ENCODE measurements at regions not wholly inside any gene's neighbourhood (a gene's known extent, or its start where the extent isn't known, plus 50 kb on each side); places are given as distances from the start of the nearest gene placed in this dataset.

- Histone ChIP-seq H3K4me3 (ENCODE audit: extremely low read depth, insufficient read depth, low read length, poor library complexity, severe bottlenecking) (no peak overlapping the region), H3K9me3 (ENCODE audit: control insufficient read depth, low read length) (no peaks in the 10 kb centered on the region), H3K4me1 (ENCODE audit: control insufficient read depth, insufficient read depth, low read length, poor library complexity, severe bottlenecking) (no peaks in the 10 kb centered on the region), H3K36me3 (ENCODE audit: control insufficient read depth, insufficient read depth, low read length) (no peaks in the 10 kb centered on the region), H3K27ac (ENCODE audit: low read depth, low read length, severe bottlenecking) (no peak overlapping the region)
- WGBS, 2 experiments (ENCODE audit: insufficient coverage in 2 of 2), result 100% methylated on average over 1 to 3 of the region's 5 CpGs
These were observed 545.8 kb downstream of the EBF1 start for GRCh38 chr5:158553962-158554336.

DNA sequence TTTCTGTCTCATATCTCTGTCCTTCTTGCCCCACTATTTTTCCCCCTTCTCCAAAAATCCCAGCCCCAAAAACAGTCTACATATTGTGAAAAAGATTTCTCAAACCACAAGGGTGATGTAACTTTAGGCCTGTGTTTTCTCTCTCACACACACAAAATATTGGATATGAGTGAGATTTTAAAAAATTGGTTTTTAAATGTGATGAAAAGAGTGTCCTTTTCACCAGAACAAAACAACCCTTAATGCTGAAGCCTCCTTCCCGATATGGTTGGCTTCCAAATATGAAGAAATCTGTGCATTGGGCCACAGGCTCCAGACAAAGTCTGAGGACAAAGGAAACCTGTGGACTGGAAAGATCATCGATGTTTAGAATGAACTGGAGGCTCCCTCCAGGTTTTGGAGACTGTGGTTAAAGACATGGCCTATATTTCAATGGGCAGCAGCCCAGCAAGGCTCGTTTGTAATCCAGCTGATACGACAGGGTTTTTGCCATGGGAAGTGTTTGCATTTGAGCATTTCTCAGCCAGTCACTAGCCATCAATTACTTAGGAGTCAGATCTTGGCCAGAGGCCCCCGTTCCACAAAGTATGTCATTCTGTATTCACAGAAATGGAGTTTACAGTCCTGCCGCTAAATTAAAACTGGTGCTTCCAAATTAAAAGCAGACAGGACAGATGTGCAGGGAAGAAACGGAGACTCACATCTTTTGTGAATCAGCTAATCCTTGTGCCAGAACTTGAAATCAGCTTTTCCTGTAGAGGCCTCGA, 546.3 kb downstream of the EBF1 start:
- Histone ChIP-seq H3K36me3 (ENCODE audit: control insufficient read depth, insufficient read depth, low read length) (no peaks in the 10 kb centered on the region), H3K27ac (ENCODE audit: low read depth, low read length, severe bottlenecking) (no peak overlapping the region), H3K9me3 (ENCODE audit: control insufficient read depth, low read length) (no peaks in the 10 kb centered on the region), H3K4me3 (ENCODE audit: extremely low read depth, insufficient read depth, low read length, poor library complexity, severe bottlenecking) (no peak overlapping the region), H3K4me1 (ENCODE audit: control insufficient read depth, insufficient read depth, low read length, poor library complexity, severe bottlenecking) (no peaks in the 10 kb centered on the region)
- WGBS, 2 experiments (ENCODE audit: insufficient coverage in 2 of 2), result 89 to 95% methylated on average over 5 to 6 of the region's 8 CpGs

- H3K4me3 ChIP-seq (ENCODE audit: extremely low read depth, insufficient read depth, low read length, poor library complexity, severe bottlenecking), result no peak overlapping the region
- H3K4me1 ChIP-seq (ENCODE audit: control insufficient read depth, insufficient read depth, low read length, poor library complexity, severe bottlenecking), result no peaks in the 10 kb centered on the region
- no peak overlapping the region for H3K27ac ChIP-seq (ENCODE audit: low read depth, low read length, severe bottlenecking)
- H3K36me3 ChIP-seq (ENCODE audit: control insufficient read depth, insufficient read depth, low read length), result no peaks in the 10 kb centered on the region
- 83 to 94% methylated on average over 1 to 2 of the region's 4 CpGs for WGBS, 2 experiments (ENCODE audit: insufficient coverage in 2 of 2)
- H3K9me3 ChIP-seq (ENCODE audit: control insufficient read depth, low read length), result no peaks in the 10 kb centered on the region
These were observed 547.5 kb downstream of the EBF1 start for GRCh38 chr5:158552241-158552640.

- Histone ChIP-seq H3K9me3 (ENCODE audit: control insufficient read depth, low read length) (no peaks in the 10 kb centered on the region), H3K36me3 (ENCODE audit: control insufficient read depth, insufficient read depth, low read length) (no peaks in the 10 kb centered on the region), H3K4me3 (ENCODE audit: extremely low read depth, insufficient read depth, low read length, poor library complexity, severe bottlenecking) (no peak overlapping the region), H3K27ac (ENCODE audit: low read depth, low read length, severe bottlenecking) (no peak overlapping the region), H3K4me1 (ENCODE audit: control insufficient read depth, insufficient read depth, low read length, poor library complexity, severe bottlenecking) (no peaks in the 10 kb centered on the region)
- WGBS, 2 experiments (ENCODE audit: insufficient coverage in 2 of 2), result 92 to 100% methylated on average over 4 of the region's 4 CpGs
These were observed 550.4 kb downstream of the EBF1 start for GRCh38 chr5:158549311-158549710.

DNA sequence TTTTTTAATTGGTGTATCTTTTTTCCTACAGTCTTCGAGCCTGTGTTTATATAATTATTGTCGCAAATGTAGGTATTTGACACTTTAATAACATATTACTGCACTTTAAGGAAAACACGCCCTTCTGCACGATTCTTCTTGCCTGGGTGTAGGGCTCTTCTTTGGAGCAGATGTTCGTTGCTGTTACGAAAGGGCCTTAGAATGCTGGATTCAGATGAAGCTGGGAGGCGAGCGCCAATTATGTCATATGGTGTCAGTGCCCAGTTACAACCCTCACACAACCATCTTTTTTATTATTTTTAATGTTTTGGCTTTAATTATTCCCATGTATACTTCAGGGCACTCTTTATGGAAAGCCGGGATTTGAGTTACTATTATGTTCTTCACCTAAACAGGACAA, 553.0 kb downstream of the EBF1 start:
- no peaks in the 10 kb centered on the region for H3K4me1 ChIP-seq (ENCODE audit: control insufficient read depth, insufficient read depth, low read length, poor library complexity, severe bottlenecking)
- H3K36me3 ChIP-seq (ENCODE audit: control insufficient read depth, insufficient read depth, low read length), result no peaks in the 10 kb centered on the region
- no peak overlapping the region for H3K4me3 ChIP-seq (ENCODE audit: extremely low read depth, insufficient read depth, low read length, poor library complexity, severe bottlenecking)
- WGBS, 2 experiments (ENCODE audit: insufficient coverage in 2 of 2), result 74% methylated on average over 3 of the region's 9 CpGs; no CpG with 5 or more reads in 1 of the 2 experiments
- no peak overlapping the region for H3K27ac ChIP-seq (ENCODE audit: low read depth, low read length, severe bottlenecking)
- no peaks in the 10 kb centered on the region for H3K9me3 ChIP-seq (ENCODE audit: control insufficient read depth, low read length)

DNA sequence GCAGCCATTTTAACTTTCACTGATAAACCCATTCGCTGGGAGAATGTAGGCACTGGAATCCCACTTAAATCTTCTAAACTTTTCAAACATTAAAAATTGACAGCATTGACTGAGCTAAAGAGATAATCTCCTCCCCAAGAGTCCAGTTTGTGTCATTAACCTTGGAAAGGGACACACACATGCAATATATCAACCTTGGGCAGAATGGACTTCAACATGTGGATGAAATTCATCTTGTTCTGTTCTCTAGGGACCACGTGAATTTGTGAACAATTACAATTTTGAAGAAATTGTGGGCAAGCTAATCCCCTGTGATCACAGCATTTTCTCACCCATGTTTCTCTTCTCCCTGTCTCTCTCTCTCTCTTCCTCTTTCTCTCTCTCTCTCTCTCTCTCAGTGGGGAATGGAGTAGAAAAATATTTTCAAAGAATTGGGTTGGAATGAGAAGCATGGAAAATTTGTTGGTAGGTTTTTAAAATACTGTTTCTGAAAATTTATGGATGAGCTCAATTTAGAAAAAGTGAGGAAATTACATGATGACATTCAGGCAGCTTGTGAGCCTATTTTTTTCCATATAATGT, 553.7 kb downstream of the EBF1 start:
- H3K9me3 ChIP-seq (ENCODE audit: control insufficient read depth, low read length), result no peaks in the 10 kb centered on the region
- WGBS, 2 experiments (ENCODE audit: insufficient coverage in 2 of 2), result 57 to 71% methylated on average over 1 of the region's 2 CpGs
- no peaks in the 10 kb centered on the region for H3K4me1 ChIP-seq (ENCODE audit: control insufficient read depth, insufficient read depth, low read length, poor library complexity, severe bottlenecking)
- no peaks in the 10 kb centered on the region for H3K36me3 ChIP-seq (ENCODE audit: control insufficient read depth, insufficient read depth, low read length)
- no peak overlapping the region for H3K27ac ChIP-seq (ENCODE audit: low read depth, low read length, severe bottlenecking)
- H3K4me3 ChIP-seq (ENCODE audit: extremely low read depth, insufficient read depth, low read length, poor library complexity, severe bottlenecking), result no peak overlapping the region

GRCh38 chr5:158544388-158545339, 555.1 kb downstream of the EBF1 start:
- H3K4me3 ChIP-seq (ENCODE audit: extremely low read depth, insufficient read depth, low read length, poor library complexity, severe bottlenecking), result no peak overlapping the region
- H3K27ac ChIP-seq (ENCODE audit: low read depth, low read length, severe bottlenecking), result no peak overlapping the region
- H3K36me3 ChIP-seq (ENCODE audit: control insufficient read depth, insufficient read depth, low read length), result no peaks in the 10 kb centered on the region
- no CpG with 5 or more reads among the region's 3 CpGs for WGBS, 2 experiments (ENCODE audit: insufficient coverage in 2 of 2)
- H3K4me1 ChIP-seq (ENCODE audit: control insufficient read depth, insufficient read depth, low read length, poor library complexity, severe bottlenecking), result no peaks in the 10 kb centered on the region
- no peaks in the 10 kb centered on the region for H3K9me3 ChIP-seq (ENCODE audit: control insufficient read depth, low read length)

- H3K9me3 ChIP-seq (ENCODE audit: control insufficient read depth, low read length), result no peaks in the 10 kb centered on the region
- no peak overlapping the region for H3K27ac ChIP-seq (ENCODE audit: low read depth, low read length, severe bottlenecking)
- no peaks in the 10 kb centered on the region for H3K36me3 ChIP-seq (ENCODE audit: control insufficient read depth, insufficient read depth, low read length)
- H3K4me1 ChIP-seq (ENCODE audit: control insufficient read depth, insufficient read depth, low read length, poor library complexity, severe bottlenecking), result no peaks in the 10 kb centered on the region
- H3K4me3 ChIP-seq (ENCODE audit: extremely low read depth, insufficient read depth, low read length, poor library complexity, severe bottlenecking), result no peak overlapping the region
- 100% methylated on average over 1 of the region's 6 CpGs; no CpG with 5 or more reads in 1 of the 2 experiments for WGBS, 2 experiments (ENCODE audit: insufficient coverage in 2 of 2)
These were observed 556.0 kb downstream of the EBF1 start for GRCh38 chr5:158543539-158544387.

- Histone ChIP-seq H3K27ac (ENCODE audit: low read depth, low read length, severe bottlenecking) (no peak overlapping the region), H3K4me3 (ENCODE audit: extremely low read depth, insufficient read depth, low read length, poor library complexity, severe bottlenecking) (no peak overlapping the region), H3K36me3 (ENCODE audit: control insufficient read depth, insufficient read depth, low read length) (no peaks in the 10 kb centered on the region), H3K9me3 (ENCODE audit: control insufficient read depth, low read length) (no peaks in the 10 kb centered on the region), H3K4me1 (ENCODE audit: control insufficient read depth, insufficient read depth, low read length, poor library complexity, severe bottlenecking) (no peaks in the 10 kb centered on the region)
- WGBS, 2 experiments (ENCODE audit: insufficient coverage in 2 of 2), result 92 to 93% methylated on average over 2 to 3 of the region's 9 CpGs
These were observed 558.0 kb downstream of the EBF1 start for GRCh38 chr5:158541536-158542297.

Data from mesodermal cell (in vitro differentiated cells).